Endometrium (tissue), 2 donors: ENCODE measurements at regions not wholly inside any gene's neighbourhood (a gene's known extent, or its start where the extent isn't known, plus 50 kb on each side); places are given as distances from the start of the nearest gene placed in this dataset.
"Not testable (repeated sequence)": the region's sequence is repeated elsewhere in the genome, so short reads cannot be mapped to it uniquely, and the experiment has no call there.

Experiments used
- FAIRE-seq: peaks from 2 replicates; lab custom pipeline; 2012; peaks lifted over from hg19 to GRCh38; lab: Jason Lieb, UNC
- donor health status: control.
- donor health status: control.

DNA sequence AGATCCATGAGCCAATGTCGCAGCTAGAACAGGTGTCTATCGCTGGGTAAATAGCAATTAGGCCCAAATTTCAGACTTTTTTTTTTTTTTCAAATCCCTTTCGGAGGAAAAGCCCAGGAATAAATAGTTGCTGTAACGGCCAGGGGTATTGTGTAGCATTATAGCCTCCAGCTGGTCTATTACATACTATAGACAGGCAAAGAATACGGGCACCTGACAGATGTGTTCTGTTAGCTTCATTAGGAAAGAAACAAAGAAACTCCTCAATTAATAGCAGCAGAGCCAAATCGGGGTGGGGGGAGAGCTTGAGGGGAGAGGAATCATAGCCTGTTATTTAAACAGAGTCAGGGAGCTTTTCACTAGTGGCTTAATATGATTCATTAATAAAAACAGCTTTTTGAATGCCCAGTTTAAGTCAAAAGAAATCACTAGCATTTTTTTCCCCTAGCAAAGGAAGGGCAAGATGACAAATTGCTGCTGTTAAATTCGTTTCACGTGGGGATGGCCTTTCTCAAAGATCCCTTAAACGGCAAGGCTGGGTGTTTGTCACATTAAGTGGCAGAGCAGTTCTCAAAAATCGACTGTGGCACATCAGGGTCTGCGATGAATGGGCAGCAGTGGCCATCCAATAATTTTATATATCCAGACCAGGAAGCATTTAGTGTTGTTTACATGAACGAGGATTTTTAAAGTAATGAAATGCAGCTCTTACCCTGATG, 139.4 kb downstream of the ID4 start:
- FAIRE-seq = no peak

DNA sequence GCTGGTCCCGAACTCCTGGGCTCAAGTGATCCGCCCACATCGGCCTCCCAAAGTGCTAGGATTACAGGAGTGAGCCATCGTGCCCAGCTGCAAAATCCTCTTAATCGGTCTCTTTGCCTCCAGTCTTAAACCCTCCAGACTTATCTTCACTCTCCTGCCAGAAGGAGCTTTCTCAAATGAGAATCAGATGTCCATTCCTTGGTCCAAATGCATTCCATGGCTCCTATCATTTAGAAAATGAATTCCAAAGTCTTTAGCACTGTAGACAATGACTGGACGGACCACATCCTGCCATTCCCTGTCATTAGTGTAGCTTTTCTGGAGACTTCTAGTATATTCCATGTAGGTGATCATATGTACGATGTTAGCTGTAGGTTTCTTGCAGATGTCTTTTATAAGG, 141.9 kb downstream of the ID4 start:
- FAIRE-seq = no peak

DNA sequence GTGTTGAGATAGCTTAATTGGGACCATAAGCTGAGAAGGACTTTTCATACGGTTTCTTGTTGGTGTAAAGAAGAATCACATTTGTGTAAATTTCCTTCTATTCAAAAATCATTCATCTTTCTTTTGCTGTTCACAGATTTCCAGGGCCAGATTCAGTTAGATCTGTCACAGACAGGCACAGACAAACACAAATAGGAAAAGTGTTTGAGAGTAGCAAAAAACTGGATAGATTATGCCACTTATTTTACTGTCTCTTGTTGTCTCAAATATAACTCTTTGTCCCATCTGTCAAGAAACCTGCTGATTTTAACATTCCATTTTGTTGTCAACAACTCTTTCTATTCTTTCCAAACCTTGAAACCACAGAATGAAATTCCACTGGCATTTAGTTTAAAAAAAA, 142.8 kb downstream of the ID4 start:
- FAIRE-seq = no peak

DNA sequence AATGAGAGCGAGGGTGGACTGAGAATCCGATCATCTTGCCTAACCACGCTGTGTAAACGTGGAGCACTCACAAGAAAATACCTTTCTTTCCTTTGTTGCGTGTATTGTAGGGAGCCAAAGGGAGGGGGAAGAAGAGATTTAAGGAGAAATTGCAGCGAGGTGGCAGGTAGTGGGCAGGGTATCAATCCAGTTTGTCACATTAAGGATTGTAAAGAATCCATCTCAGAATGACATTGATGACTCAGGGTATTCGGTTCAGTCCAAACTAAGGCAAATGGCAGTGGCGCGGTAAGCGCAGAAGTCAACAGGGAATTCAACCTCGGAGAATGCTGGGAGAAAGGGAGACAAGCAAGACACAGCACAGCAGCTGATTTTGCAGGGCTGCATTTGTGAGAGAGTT, 146.2 kb downstream of the ID4 start:
- no peak for FAIRE-seq

DNA sequence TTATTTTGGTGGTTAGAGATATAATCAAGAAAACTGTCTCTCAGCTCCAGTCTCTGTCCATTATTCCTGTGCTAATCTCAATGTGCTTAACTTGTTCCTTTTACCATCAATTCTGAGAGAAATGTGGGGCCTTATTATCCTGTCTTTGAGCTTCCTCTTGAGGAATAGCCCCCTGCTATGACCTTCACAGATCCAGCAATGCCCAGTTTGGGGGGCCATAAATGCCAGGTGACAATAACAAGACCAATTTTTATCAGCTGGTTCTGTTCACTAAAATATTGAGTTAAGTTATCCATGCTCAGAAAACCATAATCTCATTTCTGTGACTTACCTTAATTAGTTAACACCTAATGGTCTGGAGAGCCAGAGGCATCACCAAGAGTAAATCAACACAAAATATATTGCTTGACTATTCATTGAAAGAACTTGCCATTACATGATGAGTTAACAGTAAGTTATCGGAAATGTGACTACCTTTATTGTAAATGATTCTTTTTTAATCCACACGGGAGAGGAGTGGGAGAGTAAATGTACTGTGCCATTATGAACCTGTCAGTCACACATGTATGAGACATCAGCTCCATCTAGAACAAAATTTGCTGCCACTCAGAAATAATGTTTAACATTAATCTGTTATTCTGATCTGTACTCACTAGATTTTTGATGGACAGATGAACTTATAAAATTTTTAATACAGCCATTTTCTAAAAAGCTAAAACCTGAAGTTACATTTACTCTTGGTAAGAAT, 149.7 kb downstream of the ID4 start:
- FAIRE-seq = no peak

DNA sequence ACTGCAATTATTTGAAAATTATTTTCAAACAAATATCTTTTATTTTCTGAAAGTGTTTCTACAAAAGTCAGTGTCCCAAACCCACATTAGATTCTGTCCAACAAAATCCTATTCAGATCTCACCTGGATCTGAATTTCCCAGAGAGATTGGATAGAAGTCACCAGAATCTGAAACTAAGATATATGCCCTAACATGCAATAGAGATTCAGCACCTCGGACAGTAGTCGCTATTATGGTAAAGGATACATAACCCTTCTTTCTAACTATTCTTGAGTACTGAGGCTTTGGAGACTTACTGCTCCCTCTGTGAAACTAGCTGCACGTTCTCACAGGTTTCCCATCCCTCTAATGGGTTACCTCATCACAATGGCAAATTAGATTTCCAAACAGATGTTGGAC, 151.4 kb downstream of the ID4 start:
- FAIRE-seq = no peak

DNA sequence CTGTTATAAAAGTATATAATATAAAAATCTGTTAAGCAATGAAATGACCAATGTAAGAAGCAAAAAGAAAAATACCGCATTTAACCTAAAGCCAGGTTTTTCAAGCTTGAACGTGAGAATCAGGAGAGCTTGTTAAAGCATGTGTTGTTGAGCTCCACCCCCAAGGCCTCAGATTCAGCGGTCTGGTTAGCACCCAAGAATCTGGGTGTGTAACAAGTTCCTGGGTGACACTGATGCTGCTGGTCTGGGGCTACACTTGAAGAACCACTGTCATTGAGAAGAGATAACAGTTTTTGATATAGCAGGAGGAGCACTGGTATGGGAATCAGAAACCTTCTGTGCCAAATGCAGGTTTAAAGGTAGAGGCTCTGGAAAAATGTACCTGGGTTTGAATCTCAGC, 154.0 kb downstream of the ID4 start:
- no peak for FAIRE-seq

DNA sequence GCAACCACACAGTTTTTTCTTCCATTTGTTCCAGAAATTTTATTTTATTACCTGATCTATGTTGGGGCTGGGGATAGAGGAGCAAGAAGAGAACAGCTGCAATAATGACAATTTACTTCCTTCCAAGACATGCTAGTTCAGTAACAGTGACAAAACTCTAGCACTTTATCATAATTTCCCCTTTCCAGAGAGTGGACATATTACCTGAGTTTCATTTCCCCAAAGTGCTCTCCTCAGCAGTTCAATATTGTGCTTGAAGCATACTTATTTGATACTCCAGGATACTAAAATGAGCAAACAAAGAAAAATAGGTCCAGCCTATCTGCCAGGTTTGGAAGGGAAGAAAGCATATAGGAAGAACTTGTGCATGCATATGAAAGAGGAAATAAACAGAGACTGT, 157.7 kb downstream of the ID4 start:
- no peak for FAIRE-seq

DNA sequence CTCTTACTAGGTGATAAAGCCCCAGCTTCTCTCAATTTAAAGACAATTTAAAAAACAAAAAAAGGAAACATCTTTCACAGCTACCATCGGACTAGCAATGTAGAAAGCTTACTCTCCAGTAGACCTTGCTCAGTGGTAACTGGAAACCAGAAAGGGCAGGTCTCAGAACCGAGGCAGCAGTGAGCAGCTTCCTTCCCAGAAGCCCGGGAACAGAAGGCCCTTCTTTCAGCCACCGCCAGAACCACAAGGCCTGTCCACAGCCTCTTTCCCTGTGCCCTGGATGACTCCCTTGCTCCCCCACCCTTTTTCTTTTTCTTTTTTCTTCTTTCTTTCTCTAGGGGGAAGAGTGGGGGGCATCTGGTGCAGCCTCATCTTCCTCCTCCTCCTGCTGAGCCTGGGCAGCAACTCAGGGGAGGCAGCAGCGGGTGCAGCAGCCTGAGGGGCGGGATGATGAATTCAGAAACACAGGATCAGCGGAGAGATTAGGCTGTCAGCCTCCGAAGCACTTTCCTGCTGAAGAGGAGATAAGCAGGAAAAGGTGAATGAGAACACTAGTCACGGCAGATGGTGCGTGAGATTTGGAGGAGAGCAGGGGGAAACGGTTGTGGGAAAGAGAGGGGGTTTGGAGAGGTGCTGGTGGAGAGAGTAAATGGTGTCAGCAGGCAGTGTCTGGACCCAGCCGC, 158.5 kb downstream of the ID4 start:
- no peak for FAIRE-seq

DNA sequence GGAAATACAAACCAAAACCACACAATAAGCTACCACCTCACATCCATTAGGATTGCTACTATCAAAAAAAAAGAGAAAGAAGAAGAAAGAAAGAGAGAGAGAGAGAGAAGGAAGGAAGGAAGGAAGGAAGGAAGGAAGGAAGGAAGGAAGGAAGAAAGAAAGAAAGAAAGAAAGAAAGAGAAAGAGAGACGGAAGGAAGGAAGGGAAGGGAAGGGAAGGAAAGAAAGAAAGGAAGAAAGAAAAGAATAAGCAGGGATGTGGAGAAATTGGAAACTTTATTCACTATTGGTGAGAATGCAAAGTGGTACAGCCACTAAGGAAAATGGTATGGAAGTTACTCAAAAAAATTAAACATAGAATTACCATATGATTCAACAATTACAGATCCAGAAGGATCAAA, 159.9 kb downstream of the ID4 start:
- no peak for FAIRE-seq

DNA sequence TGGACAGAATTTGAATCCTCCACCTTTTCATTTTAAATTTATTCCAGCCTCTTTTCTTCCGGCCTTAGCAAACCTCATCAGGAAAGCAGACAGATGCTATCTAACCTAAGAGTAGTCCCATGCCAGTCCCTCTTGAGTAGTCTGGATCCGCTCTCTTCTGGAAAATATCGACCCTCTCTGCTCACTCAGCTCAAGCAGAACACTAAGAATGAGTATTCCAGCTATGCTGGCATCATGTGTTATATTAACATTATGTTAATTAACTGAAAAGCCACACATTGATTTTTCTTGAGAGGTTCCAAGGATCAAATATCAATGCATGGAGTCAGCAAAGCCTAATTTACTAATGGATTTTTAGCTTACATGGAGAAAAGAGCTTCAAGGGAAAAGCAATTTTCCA, 161.4 kb downstream of the ID4 start:
- FAIRE-seq = no peak

DNA sequence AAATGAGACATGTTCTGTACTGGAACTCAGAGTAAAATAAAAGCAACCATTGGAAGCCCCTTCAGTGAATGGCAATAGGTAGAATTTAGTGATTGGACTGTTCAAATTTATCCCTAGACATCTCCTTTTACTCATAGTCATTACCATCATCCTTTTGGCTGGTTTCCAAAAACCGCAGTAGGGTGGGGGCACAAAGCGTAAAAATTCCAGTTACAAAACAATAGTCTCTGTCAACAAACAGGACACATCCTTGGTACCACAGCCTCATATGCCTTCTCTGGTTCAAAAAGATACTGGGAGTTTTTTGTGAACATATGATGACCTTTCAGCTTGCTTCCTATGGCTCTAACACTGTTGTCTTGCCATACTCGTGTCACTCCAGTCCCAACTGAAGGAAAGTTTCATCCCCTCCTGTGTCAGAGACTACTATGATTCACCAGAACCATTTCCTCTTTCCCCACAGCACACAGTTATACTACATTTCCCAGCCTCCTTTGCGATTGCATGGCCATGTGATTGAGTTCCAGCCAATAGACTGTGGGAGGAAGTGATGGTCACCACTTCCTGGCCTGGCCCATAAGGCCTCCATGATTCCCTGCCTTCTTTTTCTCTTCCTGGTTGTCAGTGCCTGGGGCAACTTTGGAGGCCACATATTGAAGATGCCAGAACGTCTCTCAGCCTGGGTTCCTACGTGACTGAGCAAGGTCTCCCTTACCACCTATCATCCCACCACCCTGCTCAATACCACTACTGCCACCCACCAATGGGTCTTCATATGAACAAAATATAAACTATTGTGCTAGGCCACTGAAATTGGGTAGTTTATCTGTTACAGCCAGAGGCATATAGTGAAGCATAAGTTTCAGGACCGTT, 162.4 kb downstream of the ID4 start:
- FAIRE-seq = no peak

DNA sequence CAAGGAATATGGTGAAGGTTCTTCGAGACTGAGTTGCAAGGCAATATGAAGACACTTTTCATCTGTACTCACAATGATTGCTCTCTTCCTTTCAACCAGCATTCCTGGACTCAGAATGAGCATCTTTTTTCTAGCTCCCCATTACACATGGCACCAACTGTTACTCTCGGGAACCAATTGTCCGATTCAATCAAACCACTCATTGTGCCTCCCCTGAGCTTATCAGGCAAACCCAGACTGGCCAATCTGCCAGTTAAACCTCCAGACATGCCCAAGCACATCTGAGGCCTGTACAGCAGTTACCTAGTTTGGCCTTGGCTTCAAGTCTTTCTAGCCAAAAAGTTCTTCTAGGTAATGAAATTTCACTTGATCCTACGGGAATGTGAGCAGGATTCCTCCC, 164.1 kb downstream of the ID4 start:
- FAIRE-seq = no peak

DNA sequence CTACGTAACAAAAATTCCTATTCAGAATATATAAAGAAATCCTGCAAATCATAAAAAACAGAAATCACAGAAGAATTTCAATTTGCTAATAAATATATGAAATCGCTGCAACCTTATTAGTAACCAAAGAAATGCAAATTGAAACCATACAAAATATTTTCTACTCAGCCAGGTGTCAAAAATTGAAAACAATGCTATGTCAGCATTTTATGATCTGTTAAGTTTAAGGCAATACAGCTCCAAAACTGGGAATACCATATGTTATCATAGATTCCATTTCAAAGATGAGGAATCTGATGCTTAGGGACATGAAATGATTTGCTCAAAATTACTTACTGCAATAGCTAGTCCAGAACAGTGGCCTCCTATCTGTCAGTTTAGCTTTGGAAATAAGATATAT, 168.9 kb downstream of the ID4 start:
- FAIRE-seq = no peak

DNA sequence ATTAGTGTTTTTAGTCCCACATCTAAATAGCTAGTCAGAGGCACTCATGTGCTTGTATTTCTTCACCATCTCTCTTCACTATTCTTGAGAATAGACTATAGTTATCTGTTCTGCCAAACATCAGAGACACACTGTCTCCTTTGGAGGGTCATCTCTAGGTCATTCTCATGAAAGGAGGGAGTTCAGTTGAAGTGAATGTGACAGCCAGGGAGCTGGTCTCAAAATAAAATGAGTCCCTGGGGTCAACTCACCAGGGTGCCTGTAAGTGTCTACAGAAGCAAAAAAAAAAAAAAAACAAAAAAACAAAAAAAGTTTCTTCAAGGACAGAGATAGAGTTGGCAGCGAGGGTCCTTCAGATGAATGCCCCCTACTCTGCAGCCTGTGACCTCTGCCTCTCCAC, 171.0 kb downstream of the ID4 start:
- no peak for FAIRE-seq

DNA sequence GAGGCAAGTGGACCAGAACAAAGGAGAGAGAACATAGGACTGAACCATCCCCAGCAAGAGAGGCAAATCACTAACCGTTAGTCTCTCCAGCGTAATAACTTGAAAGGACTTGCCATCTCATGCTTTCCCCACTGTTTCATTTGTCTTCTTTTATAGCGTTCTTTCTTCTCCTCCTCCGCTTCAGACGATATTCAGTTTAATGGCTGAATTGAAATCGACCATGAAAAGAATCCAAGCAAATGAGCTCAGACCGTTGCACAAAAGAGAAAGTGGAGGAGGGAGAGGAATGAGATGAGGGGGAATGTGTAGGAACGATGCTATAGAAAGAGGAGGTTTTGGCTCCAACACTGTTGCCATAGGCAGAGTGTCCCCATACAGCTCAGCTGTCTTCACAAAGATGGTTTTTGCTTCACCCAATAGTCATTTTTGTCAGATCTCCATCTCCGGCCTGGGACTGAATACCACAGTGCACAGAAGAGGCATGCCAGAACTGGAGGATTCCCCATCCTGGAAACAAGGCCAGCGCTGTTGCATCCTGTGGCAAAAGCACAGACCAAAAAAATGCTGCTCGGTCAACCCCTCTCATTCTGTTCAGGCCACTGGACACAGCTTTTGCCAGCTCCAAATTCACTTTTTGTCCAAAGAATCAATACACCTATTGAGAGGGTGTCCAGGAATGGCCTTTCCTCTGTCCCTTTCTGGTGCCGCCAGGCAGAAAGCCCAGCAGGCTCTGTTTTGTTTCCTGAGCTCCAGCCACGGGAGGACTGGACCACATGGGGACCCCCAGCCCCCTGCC, 176.1 kb downstream of the ID4 start:
- no peak for FAIRE-seq

DNA sequence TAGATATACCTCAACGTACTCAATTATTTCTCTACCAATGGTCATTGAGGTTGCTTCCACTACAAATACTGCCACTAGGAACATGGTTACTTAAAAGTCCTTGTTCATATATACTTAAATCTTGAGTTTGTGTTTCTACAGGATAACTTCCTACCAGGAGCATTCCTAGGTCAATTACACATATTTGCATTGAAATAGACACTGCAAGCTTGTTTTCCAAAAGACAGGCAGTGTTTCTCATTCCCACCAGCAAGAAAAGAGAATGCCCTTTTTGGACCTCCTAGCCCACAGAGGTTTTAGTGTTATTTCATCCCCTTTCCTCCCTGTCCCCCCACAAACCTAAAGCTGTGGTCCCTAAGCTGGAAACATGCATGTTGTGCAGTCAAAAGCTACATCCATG, 177.3 kb downstream of the ID4 start:
- no peak for FAIRE-seq

DNA sequence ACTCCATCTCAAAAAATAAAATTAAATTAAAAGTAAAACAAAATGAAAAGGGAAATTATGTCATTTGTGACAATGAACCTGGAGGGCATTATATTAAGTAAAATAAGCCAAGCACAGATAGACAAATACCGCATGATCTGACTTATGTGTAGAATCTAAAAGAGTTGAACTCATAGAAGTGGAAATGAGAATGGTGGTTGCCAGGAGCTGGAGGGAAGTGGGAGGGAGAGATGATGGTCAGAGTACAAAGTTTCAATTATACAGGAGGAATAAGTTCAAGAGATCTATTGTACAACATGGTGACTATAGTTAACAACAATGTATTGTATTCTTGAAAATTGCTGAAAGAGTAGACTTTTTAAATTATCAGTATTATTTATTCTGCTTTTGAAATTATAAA, 183.4 kb downstream of the ID4 start:
- no peak for FAIRE-seq

DNA sequence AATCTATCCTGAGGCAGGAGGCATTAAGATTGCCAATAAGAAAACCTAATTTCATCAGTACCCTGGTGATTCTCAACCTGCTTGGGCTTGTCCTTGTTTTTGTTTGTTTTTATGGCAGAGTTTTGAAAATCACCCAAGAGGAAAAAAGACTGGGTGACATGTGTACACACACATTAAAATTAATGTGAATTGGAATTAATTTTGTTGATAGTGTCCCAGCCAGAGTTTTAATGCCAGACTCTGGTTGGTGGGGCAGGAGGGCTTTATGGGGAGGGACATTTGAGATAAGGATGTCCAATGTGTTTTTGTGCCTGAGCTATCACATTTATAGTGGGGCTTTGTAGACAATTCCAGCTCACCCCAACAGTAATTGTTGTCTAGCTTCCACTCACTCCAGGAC, 184.6 kb downstream of the ID4 start:
- FAIRE-seq = no peak

DNA sequence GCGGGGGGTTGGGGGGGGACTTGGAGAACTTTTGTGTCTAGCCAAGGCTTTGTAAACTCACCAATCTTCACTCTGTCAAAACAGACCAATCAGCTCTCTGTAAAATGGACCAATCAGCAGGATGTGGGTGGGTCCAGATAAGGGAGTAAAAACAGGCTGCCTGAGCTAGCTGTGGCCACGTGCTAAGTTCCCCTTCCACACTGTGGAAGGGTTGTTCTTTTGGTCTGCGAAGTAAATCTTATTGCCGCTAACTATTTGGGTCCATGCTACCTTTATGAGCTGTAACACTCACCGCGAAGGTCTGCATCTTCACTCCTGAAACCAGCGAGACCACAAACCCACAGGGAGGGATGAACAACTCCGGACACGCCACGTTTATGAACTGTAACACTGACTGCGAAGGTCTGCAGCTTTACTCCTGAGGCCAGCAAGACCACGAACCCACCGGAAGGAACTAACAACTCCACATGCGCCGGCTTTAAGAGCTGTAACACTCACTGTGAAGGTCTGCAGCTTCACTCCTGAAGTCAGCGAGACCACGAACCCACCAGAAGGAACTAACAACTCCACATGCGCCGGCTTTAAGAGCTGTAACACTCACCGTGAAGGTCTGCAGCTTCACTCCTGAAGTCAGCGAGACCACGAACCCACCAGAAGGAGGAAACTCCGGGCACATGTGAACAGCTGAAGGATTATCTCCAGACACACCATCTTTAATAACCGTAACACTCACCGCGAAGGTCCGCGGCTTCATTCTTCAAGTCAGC, 186.6 kb downstream of the ID4 start:
- FAIRE-seq = not testable (repeated sequence)

DNA sequence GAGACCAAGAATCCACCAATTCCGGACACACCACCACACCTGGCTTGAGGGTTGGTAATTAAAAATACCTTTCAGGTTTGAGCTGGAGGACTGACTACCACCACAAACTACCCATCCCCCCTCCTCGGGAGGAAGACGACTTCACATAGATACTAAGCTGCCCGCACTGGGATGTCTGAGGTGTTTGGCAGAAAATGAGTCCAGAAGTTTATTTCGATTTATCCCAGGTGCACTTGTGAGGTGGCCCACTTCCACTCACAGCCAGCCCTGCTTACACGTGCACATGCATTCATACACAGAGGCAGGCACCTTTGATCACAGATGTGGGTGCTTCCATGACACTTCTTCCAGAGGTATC, 187.1 kb downstream of the ID4 start:
- FAIRE-seq = no peak
